MM.1S (cell line): ENCODE measurements at regions not wholly inside any gene's neighbourhood (a gene's known extent, or its start where the extent isn't known, plus 50 kb on each side); places are given as distances from the start of the nearest gene placed in this dataset.

Source experiments
- CTCF ChIP-seq: fragments of 300-600 bp; sonication (generic); IDR thresholded peaks from 2 replicates; pipeline ENCODE4 v1.5.1; 2016; ENCODE audit warnings: antibody characterized with exemption, low read length, mixed read lengths
- EZH2 ChIP-seq: fragments of 300-600 bp; sonication (generic); optimal IDR thresholded peaks from 2 replicates; pipeline ENCODE3; 2017; ENCODE audit warnings: low read depth, mild to moderate bottlenecking, antibody characterized with exemption, low read length, mixed read lengths

- no peak for TF ChIP-seq CTCF
- no peak for TF ChIP-seq EZH2
Measured at GRCh38 chrX:139286342-139286741, 244.2 kb upstream of the F9 start.
